H1 (cell line): ENCODE measurements at regions not wholly inside any gene's neighbourhood (a gene's known extent, or its start where the extent isn't known, plus 50 kb on each side); places are given as distances from the start of the nearest gene placed in this dataset.

Experiments used
- CTCF ChIA-PET: fragments of 300-600 bp; sonication (Branson Sonifier 250); formaldehyde crosslinking; loops from one replicate; lab custom pipeline; 2021; ENCODE audit not compliant: partially characterized antibody; lab: Charles Lee
- POLR2A ChIA-PET: fragments of 300-600 bp; sonication (Branson Sonifier 250); formaldehyde crosslinking; loops from one replicate; lab custom pipeline; 2021; ENCODE audit warnings: inconsistent platforms; ENCODE audit not compliant: partially characterized antibody; lab: Charles Lee
- DNase-seq, 2 experiments: peaks; one replicate each; pipeline versions ENCODE4 v3.0.0 to v3.0.0-alpha.2; 2010 to 2022; ENCODE audit warnings: low spot score in 2 of 2, low read depth in 1 of 2, mixed read lengths in 1 of 2
- FAIRE-seq: peaks from 2 replicates; lab custom pipeline; 2011; peaks lifted over from hg19 to GRCh38; lab: Jason Lieb, UNC
- H2AFZ ChIP-seq: 2 replicates; pipeline ENCODE4 v1.8.1; 2012; ENCODE audit warnings: low read length, inconsistent platforms
- H2AK5ac ChIP-seq: 2 replicates; pipeline ENCODE4 v1.6.1; 2013; ENCODE audit warnings: low read depth, low read length
- H2BK120ac ChIP-seq: replicated peaks from 2 replicates; pipeline ENCODE3; 2013; ENCODE audit warnings: low read depth, low read length, inconsistent platforms
- H2BK12ac ChIP-seq: 2 replicates; pipeline ENCODE4 v1.6.1; 2013; ENCODE audit warnings: low read depth, low read length
- H2BK15ac ChIP-seq: 2 replicates; pipeline ENCODE4 v1.6.1; 2013; ENCODE audit warnings: low read length
- H2BK20ac ChIP-seq: 2 replicates; pipeline ENCODE4 v1.6.1; 2013; ENCODE audit warnings: low read length
- H2BK5ac ChIP-seq: 2 replicates; pipeline ENCODE4 v1.6.1; 2013; ENCODE audit warnings: low read depth, low read length
- H3K14ac ChIP-seq: 2 replicates; pipeline ENCODE4 v1.6.1; 2013; ENCODE audit warnings: inconsistent platforms; ENCODE audit not compliant: insufficient read length
- H3K18ac ChIP-seq: 2 replicates; pipeline ENCODE4 v1.6.1; 2013; ENCODE audit warnings: low read length; ENCODE audit errors: extremely low read depth
- H3K23ac ChIP-seq: 2 replicates; pipeline ENCODE4 v1.6.1; 2013; ENCODE audit warnings: inconsistent platforms; ENCODE audit not compliant: insufficient read length
- H3K23me2 ChIP-seq: 2 replicates; pipeline ENCODE4 v1.6.1; 2013; ENCODE audit warnings: low read depth, low read length
- H3K27ac ChIP-seq: 2 replicates; pipeline ENCODE4 v1.6.1; 2011; ENCODE audit warnings: low read depth, low read length, inconsistent platforms
- H3K27me3 ChIP-seq, 4 experiments: replicated peaks in 1 of 4; 1 replicate in 1 of 4; 2 replicates in 3 of 4; pipeline versions ENCODE4 v1.6.1 to v1.8.1; 2011 to 2013; ENCODE audit warnings: low read length in 3 of 4, mild to moderate bottlenecking in 3 of 4, inconsistent platforms in 2 of 4, mixed read lengths in 2 of 4, moderate library complexity in 1 of 4; ENCODE audit not compliant: control insufficient read depth in 3 of 4, insufficient read depth in 3 of 4; ENCODE audit errors: extremely low read depth in 1 of 4
- H3K36me3 ChIP-seq, 4 experiments: 2 replicates each; pipeline versions ENCODE4 v1.6.1 to v1.8.1; 2011 to 2013; ENCODE audit warnings: mild to moderate bottlenecking in 4 of 4, low read length in 3 of 4, moderate library complexity in 2 of 4, control low read depth in 1 of 4, inconsistent platforms in 1 of 4; ENCODE audit not compliant: insufficient read depth in 4 of 4, control insufficient read depth in 2 of 4
- H3K4ac ChIP-seq: replicated peaks from 2 replicates; pipeline ENCODE3; 2013; ENCODE audit warnings: low read length, low read depth, mixed read lengths, inconsistent platforms; ENCODE audit not compliant: insufficient read length
- H3K4me1 ChIP-seq, 4 experiments: replicated peaks in 1 of 4; 1 replicate in 1 of 4; 2 replicates in 3 of 4; pipeline versions ENCODE4 v1.6.1 to v1.8.1; 2011 to 2013; ENCODE audit warnings: low read length in 3 of 4, inconsistent platforms in 2 of 4, mixed read lengths in 1 of 4; ENCODE audit not compliant: insufficient read depth in 4 of 4, control insufficient read depth in 3 of 4
- H3K4me2 ChIP-seq, 2 experiments: 2 replicates each; pipeline versions ENCODE4 v1.6.1 to v1.8.1; 2011 to 2013; ENCODE audit warnings: low read depth in 2 of 2, low read length in 2 of 2, control low read depth in 1 of 2, inconsistent platforms in 1 of 2, mild to moderate bottlenecking in 1 of 2; ENCODE audit not compliant: insufficient read depth in 1 of 2
- H3K4me3 ChIP-seq, 4 experiments: fragments of 200-600, 300-600 bp in 1 of 4; sonication (generic), shearing (Covaris generic), sonication (Bioruptor Twin) in 1 of 4; 2 replicates each; pipeline versions ENCODE4 v1.5.1 to v1.8.1; 2011 to 2016; ENCODE audit warnings: low read length in 4 of 4, low read depth in 3 of 4, control low read depth in 2 of 4, inconsistent platforms in 2 of 4, mild to moderate bottlenecking in 2 of 4, mixed read lengths in 1 of 4, moderate library complexity in 1 of 4; ENCODE audit not compliant: insufficient read depth in 2 of 4; ENCODE audit errors: extremely low read depth in 1 of 4
- H3K56ac ChIP-seq: replicated peaks from 2 replicates; pipeline ENCODE3; 2013; ENCODE audit warnings: low read depth, mild to moderate bottlenecking, mixed read lengths, low read length, inconsistent platforms; ENCODE audit not compliant: insufficient read length
- H3K79me1 ChIP-seq: 2 replicates; pipeline ENCODE4 v1.6.1; 2013; ENCODE audit warnings: low read depth, low read length, control low read depth
- H3K79me2 ChIP-seq, 2 experiments: 2 replicates each; pipeline versions ENCODE4 v1.6.1 to v1.8.1; 2012 to 2013; ENCODE audit warnings: low read length in 2 of 2, mild to moderate bottlenecking in 2 of 2, inconsistent platforms in 1 of 2; ENCODE audit not compliant: insufficient read depth in 2 of 2, control insufficient read depth in 1 of 2
- H3K9ac ChIP-seq, 4 experiments: replicated peaks in 1 of 4; 1 replicate in 1 of 4; 2 replicates in 3 of 4; pipeline versions ENCODE4 v1.6.1 to v1.8.1; 2011 to 2013; ENCODE audit warnings: low read depth in 3 of 4, low read length in 3 of 4, control low read depth in 2 of 4, mild to moderate bottlenecking in 2 of 4, moderate library complexity in 2 of 4, inconsistent platforms in 1 of 4; ENCODE audit errors: extremely low read depth in 1 of 4
- H3K9me3 ChIP-seq, 2 experiments: 2 replicates each; pipeline versions ENCODE4 v1.6.1 to v1.8.1; 2012 to 2013; ENCODE audit warnings: mild to moderate bottlenecking in 2 of 2, moderate library complexity in 2 of 2, control low read depth in 1 of 2, inconsistent platforms in 1 of 2, low read depth in 1 of 2, low read length in 1 of 2, mixed read lengths in 1 of 2; ENCODE audit not compliant: insufficient read depth in 2 of 2
- H4K20me1 ChIP-seq, 2 experiments: replicated peaks in 1 of 2; 2 replicates each; pipeline versions ENCODE3 to v1.8.1; 2011 to 2013; ENCODE audit warnings: inconsistent platforms in 2 of 2, low read length in 2 of 2, mild to moderate bottlenecking in 1 of 2; ENCODE audit not compliant: insufficient read depth in 2 of 2, control insufficient read depth in 1 of 2
- H4K5ac ChIP-seq: 2 replicates; pipeline ENCODE4 v1.6.1; 2013; ENCODE audit warnings: low read length, low read depth, mixed read lengths, inconsistent platforms; ENCODE audit not compliant: insufficient read length
- H4K8ac ChIP-seq: 2 replicates; pipeline ENCODE4 v1.8.0; 2013; ENCODE audit warnings: mild to moderate bottlenecking, moderate library complexity, low read length, inconsistent platforms; ENCODE audit not compliant: insufficient read depth; ENCODE audit errors: extremely low read depth
- H4K91ac ChIP-seq: replicated peaks from 2 replicates; pipeline ENCODE3; 2013; ENCODE audit warnings: low read length, mixed read lengths, inconsistent platforms; ENCODE audit not compliant: insufficient read length
- ASH2L ChIP-seq: fragments of 200-600, 300-600 bp; sonication (generic); IDR thresholded peaks from one replicate; pipeline ENCODE4 v1.7.1; 2017; ENCODE audit warnings: low read length
- BACH1 ChIP-seq: IDR thresholded peaks from 2 replicates; pipeline ENCODE4 v1.6.1; 2012; ENCODE audit warnings: low read length, improper control_type of control experiment
- CREB1 ChIP-seq: IDR thresholded peaks from 2 replicates; pipeline ENCODE4 v1.6.1; 2012; ENCODE audit warnings: inconsistent platforms
- CTBP2 ChIP-seq: IDR thresholded peaks from 2 replicates; pipeline ENCODE4 v1.7.0; 2011; ENCODE audit warnings: borderline replicate concordance, mild to moderate bottlenecking, moderate library complexity, mixed read lengths, low read length; ENCODE audit not compliant: insufficient read depth, insufficient read length
- EP300 ChIP-seq, 2 experiments: IDR thresholded peaks; 1 replicate in 1 of 2; 2 replicates in 1 of 2; pipeline ENCODE4 v1.6.1; 2011 to 2012; ENCODE audit warnings: low read depth in 2 of 2, low read length in 2 of 2, mild to moderate bottlenecking in 2 of 2, borderline replicate concordance in 1 of 2, inconsistent platforms in 1 of 2, moderate library complexity in 1 of 2
- FOSL1 ChIP-seq: IDR thresholded peaks from 2 replicates; pipeline ENCODE4 v1.6.1; 2011; ENCODE audit warnings: mild to moderate bottlenecking, low read depth, low read length, moderate library complexity; ENCODE audit not compliant: insufficient read depth
- KDM5A ChIP-seq: fragments of 200-600 bp; IDR thresholded peaks from 2 replicates; pipeline ENCODE4 v1.7.1; 2012; ENCODE audit warnings: mild to moderate bottlenecking, low read length, inconsistent platforms, mixed read lengths
- MAFK ChIP-seq: IDR thresholded peaks from 2 replicates; pipeline ENCODE4 v1.6.1; 2012; ENCODE audit warnings: low read depth, mild to moderate bottlenecking, improper control_type of control experiment, low read length
- MAX ChIP-seq: IDR thresholded peaks from 2 replicates; pipeline ENCODE4 v1.6.1; 2012; ENCODE audit warnings: inconsistent platforms
- POLR2A ChIP-seq, 2 experiments: IDR thresholded peaks; 1 replicate in 1 of 2; 2 replicates in 1 of 2; pipeline ENCODE4 v1.6.1; 2011; ENCODE audit warnings: low read depth in 2 of 2, low read length in 2 of 2, mild to moderate bottlenecking in 2 of 2; ENCODE audit errors: control extremely low read depth in 1 of 2
- POLR2AphosphoS5 ChIP-seq: IDR thresholded peaks from 2 replicates; pipeline ENCODE4 v1.6.1; 2011; ENCODE audit warnings: low read depth, low read length
- RXRA ChIP-seq: IDR thresholded peaks from 2 replicates; pipeline ENCODE4 v1.6.1; 2011; ENCODE audit warnings: low read depth, mild to moderate bottlenecking, low read length, moderate library complexity; ENCODE audit not compliant: insufficient read depth
- SP2 ChIP-seq: IDR thresholded peaks from 2 replicates; pipeline ENCODE4 v1.6.1; 2012; ENCODE audit warnings: mild to moderate bottlenecking, low read length, inconsistent platforms
- SUZ12 ChIP-seq: fragments of 200-600 bp; sonication (generic); IDR thresholded peaks from 2 replicates; pipeline ENCODE4 v1.6.1; 2012; ENCODE audit warnings: mild to moderate bottlenecking, inconsistent platforms, low read length, moderate library complexity, mixed read lengths
- TBP ChIP-seq: IDR thresholded peaks from 2 replicates; pipeline ENCODE4 v1.6.1; 2011; ENCODE audit warnings: low read depth, low read length, improper control_type of control experiment
- YY1 ChIP-seq: IDR thresholded peaks from 2 replicates; pipeline ENCODE4 v1.6.1; 2011; ENCODE audit warnings: low read depth, mild to moderate bottlenecking, low read length
- WGBS, 2 experiments: shearing (Covaris generic) in 1 of 2; methylation state at CpG; one replicate each; pipeline versions ENCODE4 v1.1.6 to v1.1.7; 2013 to 2015; ENCODE audit warnings: low lambda C conversion rate in 2 of 2, mixed read lengths in 2 of 2, inconsistent platforms in 1 of 2, low coverage in 1 of 2, missing lambda C conversion rate in 1 of 2; ENCODE audit not compliant: insufficient replicate concordance in 2 of 2, insufficient coverage in 1 of 2, insufficient read length in 1 of 2; ENCODE audit errors: extremely low coverage in 1 of 2, missing lambda C conversion rate in 1 of 2; 5-methylcytosine and 5-hydroxymethylcytosine counted together

- Histone ChIP-seq H3K79me2 (no peaks in the 10 kb centered on the region), H3K36me3 (no peaks in the 10 kb centered on the region), H3K9ac (no peak overlapping the region), H3K14ac (no peak overlapping the region), H3K27me3 (no peaks in the 10 kb centered on the region), H3K79me1 (no peaks in the 10 kb centered on the region), H3K4me2 (no peak overlapping the region), H3K9me3 (peaks cover 11 to 16% of the 10 kb centered on the region in 2 experiments; a peak in 3 of 4 replicates), H2AK5ac (no peak overlapping the region), H3K23ac (no peak overlapping the region), H3K56ac (no peak overlapping the region), H2AFZ (peak overlapping the region; percentile 8; the same call in 1 of the 2 replicates), H3K4ac (no peak overlapping the region), H2BK12ac (no peak overlapping the region), H3K4me1 (no peaks in the 10 kb centered on the region), H2BK5ac (no peak overlapping the region), H4K5ac (no peak overlapping the region), H3K4me3 (no peak overlapping the region), H2BK20ac (no peak overlapping the region), H3K27ac (no peak overlapping the region), H4K8ac (no peak overlapping the region), H4K20me1 (no peaks in the 10 kb centered on the region), H4K91ac (no peak overlapping the region), H3K23me2 (no peaks in the 10 kb centered on the region), H2BK120ac (no peak overlapping the region), H2BK15ac (no peak overlapping the region), H3K18ac (no peak overlapping the region)
- 83% methylated on average over 2 of the region's 2 CpGs; no CpG with 5 or more reads in 1 of the 2 experiments for WGBS, 2 experiments
- ChIA-PET CTCF (interaction anchor here (1.5 kb wide), 1 partner anchor 14 kb away, joined by 4 read pairs; no protein-coding TSS in a partner anchor), POLR2A (no interaction called here)
- DNase-seq (no peak), FAIRE-seq (no peak)
- TF ChIP-seq MAFK (no peak), CREB1 (no peak), CTBP2 (no peak), POLR2AphosphoS5 (no peak), YY1 (no peak), KDM5A (no peak), BACH1 (no peak), SP2 (no peak), EP300 (IDR thresholded peaks at IDR 0.05; ENCODE audit: borderline replicate concordance in 1 of 2, low read depth in 2 of 2, low read length in 2 of 2) (no peak), SUZ12 (no peak), RXRA (no peak), FOSL1 (no peak), MAX (no peak), TBP (no peak), POLR2A (IDR thresholded peaks at IDR 0.05; ENCODE audit: control extremely low read depth in 1 of 2, low read depth in 2 of 2, low read length in 2 of 2) (no peak), ASH2L (no peak)
Measured at GRCh38 chr3:15983232-15983631, 185.5 kb upstream of the ANKRD28 start.
